Glutamatergic neuron (in vitro differentiated cells): ENCODE measurements at regions not wholly inside any gene's neighbourhood (a gene's known extent, or its start where the extent isn't known, plus 50 kb on each side); places are given as distances from the start of the nearest gene placed in this dataset.
"Not testable (repeated sequence)": the region's sequence is repeated elsewhere in the genome, so short reads cannot be mapped to it uniquely, and the experiment has no call there.

Experiments
- DNase-seq: peaks from one replicate; pipeline ENCODE4 v3.0.0; 2022
- H3K27ac Mint-ChIP-seq: one replicate; pipeline ENCODE4 v1.8.0; 2020; ENCODE audit warnings: mild to moderate bottlenecking, mixed read lengths, inconsistent platforms; ENCODE audit not compliant: unreplicated experiment
- H3K27me3 Mint-ChIP-seq: one replicate; pipeline ENCODE4 v1.8.0; 2020; ENCODE audit warnings: mild to moderate bottlenecking, moderate library complexity, mixed read lengths, inconsistent platforms; ENCODE audit not compliant: unreplicated experiment
- H3K36me3 Mint-ChIP-seq: one replicate; pipeline ENCODE4 v1.8.0; 2020; ENCODE audit warnings: mild to moderate bottlenecking, mixed read lengths, inconsistent platforms; ENCODE audit not compliant: unreplicated experiment
- H3K4me1 Mint-ChIP-seq: one replicate; pipeline ENCODE4 v1.8.0; 2020; ENCODE audit warnings: mild to moderate bottlenecking, low read depth, mixed read lengths, inconsistent platforms; ENCODE audit not compliant: unreplicated experiment
- H3K4me3 Mint-ChIP-seq: one replicate; pipeline ENCODE4 v1.8.0; 2020; ENCODE audit warnings: mild to moderate bottlenecking, mixed read lengths, inconsistent platforms; ENCODE audit not compliant: unreplicated experiment
- H3K9me3 Mint-ChIP-seq: one replicate; pipeline ENCODE4 v1.8.0; 2020; ENCODE audit warnings: mild to moderate bottlenecking, moderate library complexity, mixed read lengths, inconsistent platforms; ENCODE audit not compliant: unreplicated experiment
- TF ChIP-seq, protein P1 (sequence below): fragments of 200-600 bp; sonication (generic); IDR thresholded peaks from one replicate; pipeline ENCODE4 v1.5.0; 2021; ENCODE audit not compliant: partially characterized antibody, unreplicated experiment

DNA sequence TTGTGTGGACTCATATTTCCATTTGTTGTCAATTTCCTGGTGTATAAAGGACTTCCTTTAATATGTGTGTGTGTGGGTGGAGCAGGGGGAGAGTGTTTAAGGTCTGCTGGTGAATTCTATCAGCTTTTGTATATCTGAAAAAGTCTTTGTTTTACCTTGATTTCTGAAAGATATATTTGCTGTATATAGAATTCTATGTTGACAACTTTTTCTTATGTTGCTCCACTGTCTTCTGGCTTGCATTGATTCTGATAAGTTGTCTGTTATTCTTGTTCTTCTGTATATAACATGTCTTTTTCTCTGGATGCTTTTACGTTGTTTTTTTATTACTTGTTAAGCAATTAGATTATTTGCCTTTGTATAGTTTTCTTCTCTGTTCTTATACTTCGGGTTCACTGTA is 90.0 kb upstream of the CEP162 start:
- Mint-ChIP-seq H3K9me3 (no peaks in the 10 kb centered on the region), H3K4me3 (no peak overlapping the region), H3K4me1 (no peaks in the 10 kb centered on the region), H3K27ac (no peak overlapping the region), H3K27me3 (no peaks in the 10 kb centered on the region), H3K36me3 (no peaks in the 10 kb centered on the region)
- TF ChIP-seq, protein P1, sequence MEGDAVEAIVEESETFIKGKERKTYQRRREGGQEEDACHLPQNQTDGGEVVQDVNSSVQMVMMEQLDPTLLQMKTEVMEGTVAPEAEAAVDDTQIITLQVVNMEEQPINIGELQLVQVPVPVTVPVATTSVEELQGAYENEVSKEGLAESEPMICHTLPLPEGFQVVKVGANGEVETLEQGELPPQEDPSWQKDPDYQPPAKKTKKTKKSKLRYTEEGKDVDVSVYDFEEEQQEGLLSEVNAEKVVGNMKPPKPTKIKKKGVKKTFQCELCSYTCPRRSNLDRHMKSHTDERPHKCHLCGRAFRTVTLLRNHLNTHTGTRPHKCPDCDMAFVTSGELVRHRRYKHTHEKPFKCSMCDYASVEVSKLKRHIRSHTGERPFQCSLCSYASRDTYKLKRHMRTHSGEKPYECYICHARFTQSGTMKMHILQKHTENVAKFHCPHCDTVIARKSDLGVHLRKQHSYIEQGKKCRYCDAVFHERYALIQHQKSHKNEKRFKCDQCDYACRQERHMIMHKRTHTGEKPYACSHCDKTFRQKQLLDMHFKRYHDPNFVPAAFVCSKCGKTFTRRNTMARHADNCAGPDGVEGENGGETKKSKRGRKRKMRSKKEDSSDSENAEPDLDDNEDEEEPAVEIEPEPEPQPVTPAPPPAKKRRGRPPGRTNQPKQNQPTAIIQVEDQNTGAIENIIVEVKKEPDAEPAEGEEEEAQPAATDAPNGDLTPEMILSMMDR: no peak
- no peak for DNase-seq

DNA sequence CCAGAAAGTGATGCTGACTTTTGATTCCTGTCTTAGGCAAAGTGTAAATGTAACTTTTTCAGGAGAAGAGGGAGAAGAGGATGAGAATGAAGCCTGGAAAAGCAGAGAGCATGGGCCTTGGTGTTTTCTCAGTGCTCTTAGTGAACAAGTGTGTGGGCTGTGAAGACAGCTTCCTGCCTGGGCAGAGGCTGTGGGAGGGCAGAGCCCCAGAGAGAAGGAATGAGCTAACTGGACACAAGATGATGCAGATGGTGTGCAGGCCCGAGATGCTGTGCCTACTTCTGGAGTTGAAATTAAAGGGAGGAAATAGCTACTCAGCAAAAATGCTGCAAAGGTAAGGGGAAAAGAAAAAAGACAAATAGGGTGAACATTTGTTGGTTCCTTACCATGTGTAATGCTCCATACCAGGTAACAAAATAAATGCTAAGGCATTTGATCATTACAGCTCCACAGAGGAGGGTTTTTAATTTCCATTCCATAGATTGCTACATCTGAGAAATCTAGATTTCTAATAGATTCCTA is 87.0 kb upstream of the CEP162 start:
- H3K4me3 Mint-ChIP-seq: no peak overlapping the region

GRCh38 chr6:84309336-84309735 is 81.9 kb upstream of the CEP162 start:
- H3K27me3 Mint-ChIP-seq: no peaks in the 10 kb centered on the region
- DNase-seq: no peak
- H3K4me3 Mint-ChIP-seq: no peak overlapping the region
- no peaks in the 10 kb centered on the region for H3K4me1 Mint-ChIP-seq
- TF ChIP-seq, protein P1: no peak
- no peaks in the 10 kb centered on the region for H3K9me3 Mint-ChIP-seq
- H3K27ac Mint-ChIP-seq: no peak overlapping the region
- no peaks in the 10 kb centered on the region for H3K36me3 Mint-ChIP-seq

More for the DNA sequence above, 87.0 kb upstream of the CEP162 start:
- H3K36me3 Mint-ChIP-seq: no peaks in the 10 kb centered on the region
- TF ChIP-seq, protein P1: no peak
- H3K4me1 Mint-ChIP-seq: no peaks in the 10 kb centered on the region
- DNase-seq: no peak
- no peaks in the 10 kb centered on the region for H3K27me3 Mint-ChIP-seq
- no peak overlapping the region for H3K27ac Mint-ChIP-seq
- H3K9me3 Mint-ChIP-seq: no peaks in the 10 kb centered on the region

GRCh38 chr6:84304881-84305280 is 77.4 kb upstream of the CEP162 start:
- no peaks in the 10 kb centered on the region for H3K4me1 Mint-ChIP-seq
- no peaks in the 10 kb centered on the region for H3K36me3 Mint-ChIP-seq
- H3K27me3 Mint-ChIP-seq: no peaks in the 10 kb centered on the region
- no peak overlapping the region for H3K27ac Mint-ChIP-seq
- TF ChIP-seq, protein P1: no peak
- no peak for DNase-seq
- H3K9me3 Mint-ChIP-seq: no peaks in the 10 kb centered on the region
- H3K4me3 Mint-ChIP-seq: no peak overlapping the region

DNA sequence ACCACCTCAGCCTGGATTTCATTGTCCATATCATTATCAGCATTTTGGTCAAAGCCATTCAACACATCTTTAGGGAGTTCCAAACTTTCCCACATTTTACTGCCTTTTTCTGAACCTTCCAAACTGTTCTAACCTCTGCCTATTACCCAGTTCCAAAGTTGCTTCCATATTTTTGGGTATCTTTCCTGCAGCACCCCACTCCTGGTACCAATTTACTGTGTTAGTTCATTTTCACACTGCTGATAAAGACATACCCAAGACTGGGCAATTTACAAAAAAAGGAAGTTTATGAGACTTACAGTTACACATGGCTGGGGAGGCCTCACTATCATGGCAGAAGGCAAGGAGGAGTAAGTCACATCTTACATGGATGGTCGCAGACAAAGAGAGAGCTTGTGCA is 63.6 kb upstream of the CEP162 start:
- H3K27ac Mint-ChIP-seq, H3K4me1 Mint-ChIP-seq, H3K9me3 Mint-ChIP-seq, H3K27me3 Mint-ChIP-seq, DNase-seq, H3K4me3 Mint-ChIP-seq: not testable (repeated sequence)
- H3K36me3 Mint-ChIP-seq: peaks cover 23% of the 10 kb centered on the region
